Jurkat, Clone E6-1 (cell line): ENCODE measurements at regions not wholly inside any gene's neighbourhood (a gene's known extent, or its start where the extent isn't known, plus 50 kb on each side); places are given as distances from the start of the nearest gene placed in this dataset.

Experiments
- DNase-seq: peaks from one replicate; pipeline ENCODE4 v3.0.0-alpha.2; 2011; ENCODE audit warnings: low read depth, low spot score
- H3K4me3 ChIP-seq: 2 replicates; pipeline ENCODE4 v1.5.1; 2011; ENCODE audit warnings: mild to moderate bottlenecking, low read length, control low read depth, moderate library complexity

GRCh38 chr3:137947117-137947516 lies 62.8 kb upstream of the CLDN18 start:
- H3K4me3 ChIP-seq = no peak overlapping the region
- DNase-seq = no peak

GRCh38 chr3:137948400-137949072 lies 61.4 kb upstream of the CLDN18 start:
- H3K4me3 ChIP-seq = no peak overlapping the region
- DNase-seq = no peak

- no peak for DNase-seq
These were observed 51.3 kb upstream of the CLDN18 start for GRCh38 chr3:137958636-137959035.

More at GRCh38 chr3:137958636-137959035, 51.3 kb upstream of the CLDN18 start:
- H3K4me3 ChIP-seq = no peak overlapping the region
